WTC11 (cell line): ENCODE measurements at regions not wholly inside any gene's neighbourhood (a gene's known extent, or its start where the extent isn't known, plus 50 kb on each side); places are given as distances from the start of the nearest gene placed in this dataset.

Source experiments
- ELF4 ChIP-seq: sonication (generic); formaldehyde crosslinking; IDR thresholded peaks from 2 replicates; pipeline ENCODE4 v1.8.1; 2022; ENCODE audit warnings: low read depth, mild to moderate bottlenecking, moderate library complexity, missing genetic modification reagents
- KAT7 ChIP-seq: sonication (generic); formaldehyde crosslinking; IDR thresholded peaks from 2 replicates; pipeline ENCODE4 v1.8.1; 2023; ENCODE audit warnings: missing genetic modification reagents, mild to moderate bottlenecking, borderline replicate concordance
- NR3C1 ChIP-seq: sonication (generic); formaldehyde crosslinking; conservative IDR thresholded peaks from 2 replicates; pipeline ENCODE4 v1.8.1; 2023; ENCODE audit warnings: low read depth, mild to moderate bottlenecking, missing genetic modification reagents
- TEAD1 ChIP-seq: sonication (generic); formaldehyde crosslinking; IDR thresholded peaks from 2 replicates; pipeline ENCODE4 v1.8.0; 2022; ENCODE audit warnings: mild to moderate bottlenecking, missing genetic modification reagents
- TF ChIP-seq, protein P1 (sequence below): fragments of 200-600 bp; IDR thresholded peaks from 2 replicates; pipeline ENCODE4 v1.8.0; 2022; ENCODE audit warnings: antibody characterized with exemption
- TF ChIP-seq, protein P2 (sequence below): sonication (generic); formaldehyde crosslinking; IDR thresholded peaks from 2 replicates; pipeline ENCODE4 v1.8.1; 2023; ENCODE audit warnings: mild to moderate bottlenecking, missing genetic modification reagents, moderate library complexity
- TF ChIP-seq, protein P3 (sequence below): sonication (generic); formaldehyde crosslinking; IDR thresholded peaks from 2 replicates; pipeline ENCODE4 v1.8.0; 2022; ENCODE audit warnings: mild to moderate bottlenecking, missing genetic modification reagents
- TF ChIP-seq, protein P4 (sequence below): sonication (generic); formaldehyde crosslinking; conservative IDR thresholded peaks from 2 replicates; pipeline ENCODE4 v1.8.1; 2022; ENCODE audit warnings: mild to moderate bottlenecking, missing genetic modification reagents
- TF ChIP-seq, protein P5 (sequence below): sonication (generic); formaldehyde crosslinking; IDR thresholded peaks from 2 replicates; pipeline ENCODE4 v1.8.0; 2022; ENCODE audit warnings: mild to moderate bottlenecking, missing genetic modification reagents
- TF ChIP-seq, protein P6 (sequence below): sonication (generic); formaldehyde crosslinking; IDR thresholded peaks from 2 replicates; pipeline ENCODE4 v1.8.0; 2022; ENCODE audit warnings: missing genetic modification reagents
- TF ChIP-seq, protein P7 (sequence below): sonication (generic); formaldehyde crosslinking; IDR thresholded peaks from 2 replicates; pipeline ENCODE4 v1.8.0; 2022; ENCODE audit warnings: mild to moderate bottlenecking, missing genetic modification reagents
- TF ChIP-seq, protein P8 (sequence below): sonication (generic); formaldehyde crosslinking; IDR thresholded peaks from 2 replicates; pipeline ENCODE4 v1.8.1; 2022; ENCODE audit warnings: low read depth, mild to moderate bottlenecking, moderate library complexity, missing genetic modification reagents, borderline replicate concordance

DNA sequence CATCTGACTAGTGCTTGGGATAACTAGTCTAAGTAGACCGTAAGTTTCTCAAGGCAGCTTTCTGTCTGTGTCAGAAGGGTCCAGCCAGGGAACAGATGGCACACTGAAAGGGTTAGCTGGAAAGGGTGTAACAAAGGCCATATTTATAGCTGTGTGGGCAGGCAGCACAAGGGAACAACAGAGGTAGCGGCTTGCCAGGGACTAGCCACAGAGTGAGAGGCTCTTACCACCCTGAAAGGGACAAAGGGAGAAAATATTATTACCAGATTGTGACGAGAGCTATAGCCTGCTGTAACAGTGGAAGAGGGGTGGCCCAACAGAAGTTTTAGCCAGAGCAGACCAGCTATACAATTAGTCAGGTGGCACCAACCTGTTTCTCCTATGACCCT is 129.4 kb downstream of the CCDC34 start:
- TF ChIP-seq, protein P1, sequence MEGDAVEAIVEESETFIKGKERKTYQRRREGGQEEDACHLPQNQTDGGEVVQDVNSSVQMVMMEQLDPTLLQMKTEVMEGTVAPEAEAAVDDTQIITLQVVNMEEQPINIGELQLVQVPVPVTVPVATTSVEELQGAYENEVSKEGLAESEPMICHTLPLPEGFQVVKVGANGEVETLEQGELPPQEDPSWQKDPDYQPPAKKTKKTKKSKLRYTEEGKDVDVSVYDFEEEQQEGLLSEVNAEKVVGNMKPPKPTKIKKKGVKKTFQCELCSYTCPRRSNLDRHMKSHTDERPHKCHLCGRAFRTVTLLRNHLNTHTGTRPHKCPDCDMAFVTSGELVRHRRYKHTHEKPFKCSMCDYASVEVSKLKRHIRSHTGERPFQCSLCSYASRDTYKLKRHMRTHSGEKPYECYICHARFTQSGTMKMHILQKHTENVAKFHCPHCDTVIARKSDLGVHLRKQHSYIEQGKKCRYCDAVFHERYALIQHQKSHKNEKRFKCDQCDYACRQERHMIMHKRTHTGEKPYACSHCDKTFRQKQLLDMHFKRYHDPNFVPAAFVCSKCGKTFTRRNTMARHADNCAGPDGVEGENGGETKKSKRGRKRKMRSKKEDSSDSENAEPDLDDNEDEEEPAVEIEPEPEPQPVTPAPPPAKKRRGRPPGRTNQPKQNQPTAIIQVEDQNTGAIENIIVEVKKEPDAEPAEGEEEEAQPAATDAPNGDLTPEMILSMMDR, result no peak
- TF ChIP-seq, protein P2, sequence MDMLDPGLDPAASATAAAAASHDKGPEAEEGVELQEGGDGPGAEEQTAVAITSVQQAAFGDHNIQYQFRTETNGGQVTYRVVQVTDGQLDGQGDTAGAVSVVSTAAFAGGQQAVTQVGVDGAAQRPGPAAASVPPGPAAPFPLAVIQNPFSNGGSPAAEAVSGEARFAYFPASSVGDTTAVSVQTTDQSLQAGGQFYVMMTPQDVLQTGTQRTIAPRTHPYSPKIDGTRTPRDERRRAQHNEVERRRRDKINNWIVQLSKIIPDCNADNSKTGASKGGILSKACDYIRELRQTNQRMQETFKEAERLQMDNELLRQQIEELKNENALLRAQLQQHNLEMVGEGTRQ (CRISPR knock-in tag), result no peak
- TF ChIP-seq, protein P3, sequence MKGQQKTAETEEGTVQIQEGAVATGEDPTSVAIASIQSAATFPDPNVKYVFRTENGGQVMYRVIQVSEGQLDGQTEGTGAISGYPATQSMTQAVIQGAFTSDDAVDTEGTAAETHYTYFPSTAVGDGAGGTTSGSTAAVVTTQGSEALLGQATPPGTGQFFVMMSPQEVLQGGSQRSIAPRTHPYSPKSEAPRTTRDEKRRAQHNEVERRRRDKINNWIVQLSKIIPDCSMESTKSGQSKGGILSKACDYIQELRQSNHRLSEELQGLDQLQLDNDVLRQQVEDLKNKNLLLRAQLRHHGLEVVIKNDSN (CRISPR knock-in tag), result no peak
- TF ChIP-seq TEAD1 (CRISPR knock-in tag) (no peak), NR3C1 (CRISPR knock-in tag) (no peak), KAT7 (no peak), ELF4 (CRISPR knock-in tag) (no peak)
- TF ChIP-seq, protein P4, sequence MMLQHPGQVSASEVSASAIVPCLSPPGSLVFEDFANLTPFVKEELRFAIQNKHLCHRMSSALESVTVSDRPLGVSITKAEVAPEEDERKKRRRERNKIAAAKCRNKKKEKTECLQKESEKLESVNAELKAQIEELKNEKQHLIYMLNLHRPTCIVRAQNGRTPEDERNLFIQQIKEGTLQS, result no peak
- TF ChIP-seq, protein P5, sequence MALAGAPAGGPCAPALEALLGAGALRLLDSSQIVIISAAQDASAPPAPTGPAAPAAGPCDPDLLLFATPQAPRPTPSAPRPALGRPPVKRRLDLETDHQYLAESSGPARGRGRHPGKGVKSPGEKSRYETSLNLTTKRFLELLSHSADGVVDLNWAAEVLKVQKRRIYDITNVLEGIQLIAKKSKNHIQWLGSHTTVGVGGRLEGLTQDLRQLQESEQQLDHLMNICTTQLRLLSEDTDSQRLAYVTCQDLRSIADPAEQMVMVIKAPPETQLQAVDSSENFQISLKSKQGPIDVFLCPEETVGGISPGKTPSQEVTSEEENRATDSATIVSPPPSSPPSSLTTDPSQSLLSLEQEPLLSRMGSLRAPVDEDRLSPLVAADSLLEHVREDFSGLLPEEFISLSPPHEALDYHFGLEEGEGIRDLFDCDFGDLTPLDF (CRISPR knock-in tag), result no peak
- TF ChIP-seq, protein P6, sequence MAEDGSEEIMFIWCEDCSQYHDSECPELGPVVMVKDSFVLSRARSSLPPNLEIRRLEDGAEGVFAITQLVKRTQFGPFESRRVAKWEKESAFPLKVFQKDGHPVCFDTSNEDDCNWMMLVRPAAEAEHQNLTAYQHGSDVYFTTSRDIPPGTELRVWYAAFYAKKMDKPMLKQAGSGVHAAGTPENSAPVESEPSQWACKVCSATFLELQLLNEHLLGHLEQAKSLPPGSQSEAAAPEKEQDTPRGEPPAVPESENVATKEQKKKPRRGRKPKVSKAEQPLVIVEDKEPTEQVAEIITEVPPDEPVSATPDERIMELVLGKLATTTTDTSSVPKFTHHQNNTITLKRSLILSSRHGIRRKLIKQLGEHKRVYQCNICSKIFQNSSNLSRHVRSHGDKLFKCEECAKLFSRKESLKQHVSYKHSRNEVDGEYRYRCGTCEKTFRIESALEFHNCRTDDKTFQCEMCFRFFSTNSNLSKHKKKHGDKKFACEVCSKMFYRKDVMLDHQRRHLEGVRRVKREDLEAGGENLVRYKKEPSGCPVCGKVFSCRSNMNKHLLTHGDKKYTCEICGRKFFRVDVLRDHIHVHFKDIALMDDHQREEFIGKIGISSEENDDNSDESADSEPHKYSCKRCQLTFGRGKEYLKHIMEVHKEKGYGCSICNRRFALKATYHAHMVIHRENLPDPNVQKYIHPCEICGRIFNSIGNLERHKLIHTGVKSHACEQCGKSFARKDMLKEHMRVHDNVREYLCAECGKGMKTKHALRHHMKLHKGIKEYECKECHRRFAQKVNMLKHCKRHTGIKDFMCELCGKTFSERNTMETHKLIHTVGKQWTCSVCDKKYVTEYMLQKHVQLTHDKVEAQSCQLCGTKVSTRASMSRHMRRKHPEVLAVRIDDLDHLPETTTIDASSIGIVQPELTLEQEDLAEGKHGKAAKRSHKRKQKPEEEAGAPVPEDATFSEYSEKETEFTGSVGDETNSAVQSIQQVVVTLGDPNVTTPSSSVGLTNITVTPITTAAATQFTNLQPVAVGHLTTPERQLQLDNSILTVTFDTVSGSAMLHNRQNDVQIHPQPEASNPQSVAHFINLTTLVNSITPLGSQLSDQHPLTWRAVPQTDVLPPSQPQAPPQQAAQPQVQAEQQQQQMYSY (CRISPR knock-in tag), result no peak
- TF ChIP-seq, protein P7, sequence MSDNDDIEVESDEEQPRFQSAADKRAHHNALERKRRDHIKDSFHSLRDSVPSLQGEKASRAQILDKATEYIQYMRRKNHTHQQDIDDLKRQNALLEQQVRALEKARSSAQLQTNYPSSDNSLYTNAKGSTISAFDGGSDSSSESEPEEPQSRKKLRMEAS (CRISPR knock-in tag), result no peak
- TF ChIP-seq, protein P8, sequence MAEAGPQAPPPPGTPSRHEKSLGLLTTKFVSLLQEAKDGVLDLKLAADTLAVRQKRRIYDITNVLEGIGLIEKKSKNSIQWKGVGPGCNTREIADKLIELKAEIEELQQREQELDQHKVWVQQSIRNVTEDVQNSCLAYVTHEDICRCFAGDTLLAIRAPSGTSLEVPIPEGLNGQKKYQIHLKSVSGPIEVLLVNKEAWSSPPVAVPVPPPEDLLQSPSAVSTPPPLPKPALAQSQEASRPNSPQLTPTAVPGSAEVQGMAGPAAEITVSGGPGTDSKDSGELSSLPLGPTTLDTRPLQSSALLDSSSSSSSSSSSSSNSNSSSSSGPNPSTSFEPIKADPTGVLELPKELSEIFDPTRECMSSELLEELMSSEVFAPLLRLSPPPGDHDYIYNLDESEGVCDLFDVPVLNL (CRISPR knock-in tag), result no peak
